ENCODE measurements at regions not wholly inside any gene's neighbourhood (a gene's known extent, or its start where the extent isn't known, plus 50 kb on each side); places are given as distances from the start of the nearest gene placed in this dataset.
"Not testable (repeated sequence)": the region's sequence is repeated elsewhere in the genome, so short reads cannot be mapped to it uniquely, and the experiment has no call there.

GRCh38 chr4:123605797-123606196, 209.2 kb downstream of the SPRY1 start:
- not testable (repeated sequence) for DNase-seq

DNA sequence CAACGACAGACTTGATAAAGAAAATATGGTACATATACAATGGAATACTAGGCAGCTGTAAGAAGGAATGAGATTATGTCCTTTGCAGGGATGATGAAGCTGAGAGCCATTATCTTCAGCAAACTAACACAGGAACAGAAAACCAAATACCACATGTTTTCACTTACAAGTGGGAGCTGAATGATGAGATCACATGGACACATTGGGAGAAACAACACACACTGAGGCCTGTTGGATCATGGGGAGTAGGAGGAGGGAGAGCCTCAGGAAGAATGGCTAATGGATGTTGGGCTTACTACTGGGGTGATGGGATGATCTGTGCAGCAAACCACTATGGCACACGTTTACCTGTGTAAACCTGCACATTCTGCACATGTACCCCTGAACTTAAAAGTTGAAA, 209.7 kb downstream of the SPRY1 start:
- DNase-seq, result no peak

DNA sequence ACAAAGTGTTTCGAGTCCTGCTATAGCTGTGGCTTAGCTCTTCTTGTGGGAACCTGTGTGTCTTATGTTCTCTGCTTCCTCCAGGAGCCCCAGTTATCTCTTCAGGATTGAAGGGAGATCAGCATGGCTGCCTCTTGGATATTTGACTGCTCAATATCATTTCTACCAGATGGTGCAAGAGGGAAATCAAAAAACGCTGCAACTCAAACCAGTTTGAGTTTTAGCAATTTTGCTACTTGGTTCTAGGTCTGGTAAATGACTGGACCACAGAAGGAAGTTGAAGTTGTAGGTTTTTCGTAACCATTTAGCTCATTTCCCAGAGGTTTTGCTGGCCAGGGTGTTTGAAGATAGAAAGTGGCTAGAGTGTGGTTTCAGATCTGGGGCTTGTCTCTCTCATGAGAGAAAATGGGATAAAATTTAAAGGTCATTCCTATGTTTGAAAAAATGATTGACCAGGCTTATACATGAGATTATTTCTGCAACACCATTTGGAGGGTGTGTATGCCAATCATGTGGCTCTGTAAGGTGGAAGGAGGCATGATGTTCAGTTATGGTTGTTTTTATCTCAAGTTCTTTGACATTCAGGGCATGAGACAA, 210.4 kb downstream of the SPRY1 start:
- DNase-seq, result no peak

GRCh38 chr4:123609829-123610228, 213.2 kb downstream of the SPRY1 start:
- no peak for DNase-seq

GRCh38 chr4:123613586-123614344, 217.2 kb downstream of the SPRY1 start:
- no peak for DNase-seq

DNA sequence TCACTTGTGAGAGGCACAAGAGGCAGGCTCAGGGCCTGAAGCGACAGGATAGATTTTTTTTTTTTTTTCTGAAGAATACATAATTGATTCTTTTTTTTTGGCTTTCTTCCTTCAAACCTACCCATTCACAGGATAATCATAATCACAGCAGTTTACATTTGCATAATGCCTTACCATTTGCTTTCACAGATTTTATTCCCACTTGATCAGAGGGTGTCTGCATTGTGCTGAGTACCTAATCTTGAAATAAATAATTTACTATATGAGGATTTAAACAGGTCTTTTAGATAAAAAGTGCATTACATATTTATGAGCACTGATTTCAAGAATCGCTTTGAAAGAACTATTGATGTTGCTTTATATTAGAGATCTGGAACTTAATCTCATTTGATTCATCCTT, 219.3 kb downstream of the SPRY1 start:
- no peak for DNase-seq

DNA sequence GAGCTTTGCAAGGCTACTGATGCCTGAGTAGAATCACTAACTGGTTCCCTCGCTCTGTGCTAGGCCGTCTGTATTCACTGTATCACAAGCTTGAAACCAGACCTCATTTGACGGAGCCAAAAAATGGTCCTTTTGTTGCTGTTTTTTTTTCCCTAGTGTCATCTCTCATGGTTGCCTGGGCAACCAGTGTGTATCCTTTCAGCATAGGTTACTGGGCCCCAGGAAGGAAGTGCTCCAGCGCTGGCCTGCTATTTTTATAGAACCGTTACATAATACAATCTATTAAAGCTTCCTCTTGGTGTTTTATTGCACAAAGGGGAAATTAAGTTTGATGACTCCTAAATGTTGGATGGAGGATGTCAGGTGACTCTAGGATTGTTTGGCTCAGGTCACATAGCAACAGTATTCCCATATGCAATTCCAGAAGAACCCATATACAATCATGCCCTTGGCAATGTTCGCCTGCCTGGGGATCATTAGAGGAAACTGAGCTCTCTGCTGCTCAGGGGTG, 220.4 kb downstream of the SPRY1 start:
- DNase-seq, result no peak

GRCh38 chr4:123617791-123618190, 221.2 kb downstream of the SPRY1 start:
- no peak for DNase-seq

DNA sequence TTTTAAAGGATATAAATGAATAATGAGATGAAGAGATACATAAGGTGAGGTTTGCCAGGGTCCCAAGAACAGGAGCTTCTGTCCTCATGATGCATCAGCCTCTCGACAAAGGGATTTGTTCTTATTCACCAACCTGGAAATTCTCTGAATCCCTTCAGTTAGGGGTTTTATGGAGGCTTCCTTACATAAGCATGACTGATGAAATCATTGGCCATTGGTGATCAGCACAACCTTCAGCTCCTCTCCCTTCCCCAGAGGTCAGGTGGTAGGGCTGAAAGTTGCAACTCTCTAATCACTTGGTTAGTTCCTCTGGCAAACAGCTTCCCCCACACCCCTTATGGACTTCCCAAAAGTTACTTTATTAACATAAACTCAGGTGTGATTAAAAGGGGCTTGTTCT, 222.0 kb downstream of the SPRY1 start:
- no peak for DNase-seq

GRCh38 chr4:123619326-123619725, 222.7 kb downstream of the SPRY1 start:
- no peak for DNase-seq

DNA sequence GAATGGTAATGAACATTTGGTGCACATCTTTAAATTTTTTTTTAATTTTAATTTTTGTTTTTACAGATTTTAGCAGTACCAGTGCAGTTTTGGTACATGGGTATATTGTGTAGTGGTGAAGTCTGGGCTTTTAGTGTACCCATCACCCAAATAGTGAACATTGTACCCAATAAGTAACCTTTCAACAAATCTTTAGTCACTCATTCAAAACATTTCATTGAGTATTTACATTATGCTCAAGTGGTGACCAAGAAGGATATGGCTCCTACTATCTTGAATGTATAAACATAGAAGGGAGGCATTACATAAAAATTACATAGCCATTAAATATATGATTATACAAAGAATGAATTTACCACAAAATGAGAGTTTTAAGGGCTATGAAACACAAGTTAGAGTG, 223.3 kb downstream of the SPRY1 start:
- DNase-seq, result no peak

- DNase-seq, result no peak
These were observed 224.6 kb downstream of the SPRY1 start for GRCh38 chr4:123621072-123621705.

GRCh38 chr4:123622572-123622971, 226.0 kb downstream of the SPRY1 start:
- no peak for DNase-seq

- no peak for DNase-seq
These were observed 227.0 kb downstream of the SPRY1 start for GRCh38 chr4:123623611-123624010.

- DNase-seq, result no peak
These were observed 228.4 kb downstream of the SPRY1 start for GRCh38 chr4:123624959-123625358.

DNA sequence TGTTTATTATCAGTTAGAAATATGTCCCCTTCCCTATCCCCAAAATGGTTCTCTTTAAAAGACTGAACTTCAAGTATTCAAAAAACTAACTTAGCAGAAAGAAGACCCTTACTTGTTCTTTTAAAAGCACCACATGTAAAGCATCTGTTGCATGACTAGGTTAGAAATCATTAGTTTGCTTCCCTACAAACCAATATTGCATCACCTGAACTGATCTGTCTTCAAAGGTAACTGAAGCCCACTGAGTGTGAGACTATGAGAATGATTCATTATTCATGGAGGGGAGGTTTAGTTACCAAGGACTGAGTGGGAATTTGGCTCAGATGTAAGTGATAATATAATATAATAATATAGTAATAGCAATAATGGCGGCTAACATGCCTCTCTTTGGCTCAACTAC, 231.7 kb downstream of the SPRY1 start:
- DNase-seq, result no peak

- DNase-seq, result no peak
These were observed 235.4 kb downstream of the SPRY1 start for GRCh38 chr4:123631786-123632692.

- no peak for DNase-seq
These were observed 236.1 kb downstream of the SPRY1 start for GRCh38 chr4:123632693-123633030.

- no peak for DNase-seq
These were observed 242.2 kb downstream of the SPRY1 start for GRCh38 chr4:123638834-123639233.

- no peak for DNase-seq
These were observed 243.7 kb downstream of the SPRY1 start for GRCh38 chr4:123640271-123640670.

DNA sequence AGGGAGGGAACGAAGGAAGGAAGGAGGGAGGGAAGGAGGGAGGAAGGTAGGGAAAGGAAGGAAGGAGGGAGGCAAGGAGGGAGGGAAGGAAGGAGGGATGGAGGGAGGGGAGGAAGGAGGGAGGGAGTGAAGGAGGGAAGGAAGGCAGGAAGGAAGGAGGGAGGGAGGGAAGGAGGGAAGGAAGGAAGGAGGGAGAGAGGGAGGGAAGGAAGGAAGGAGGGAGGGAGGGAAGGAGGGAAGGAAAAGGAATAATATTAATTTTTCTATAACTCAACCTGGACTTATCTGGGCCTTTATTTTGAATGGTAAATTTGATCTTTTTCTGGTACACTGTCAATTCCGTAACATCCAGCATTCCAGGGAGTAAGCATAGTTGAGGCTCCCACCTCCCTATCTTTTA, 244.2 kb downstream of the SPRY1 start:
- no peak for DNase-seq

- DNase-seq, result no peak
These were observed 247.1 kb downstream of the SPRY1 start for GRCh38 chr4:123643691-123644090.

DNA sequence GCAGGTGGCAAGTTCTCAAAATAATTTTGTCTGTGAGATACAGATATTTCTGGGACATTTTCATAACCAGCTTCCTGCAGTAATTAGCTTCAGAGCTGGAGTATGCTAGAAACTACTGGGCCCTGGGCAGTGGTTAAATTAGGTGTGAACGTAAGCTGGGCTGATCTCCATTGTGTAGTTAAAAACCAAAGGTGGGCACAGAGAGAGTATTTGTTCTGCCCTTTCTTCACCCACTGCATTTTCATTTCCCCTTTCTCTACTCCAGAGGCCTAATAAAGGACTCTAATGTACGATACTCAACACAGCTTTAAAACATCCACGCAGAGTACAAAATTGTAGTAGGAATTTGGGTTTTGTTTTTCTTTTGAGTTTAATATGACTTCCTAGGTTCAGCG, 252.7 kb downstream of the SPRY1 start:
- no peak for DNase-seq
